OCI-M1 (cell line): ENCODE measurements at regions not wholly inside any gene's neighbourhood (a gene's known extent, or its start where the extent isn't known, plus 50 kb on each side); places are given as distances from the start of the nearest gene placed in this dataset.
"Not testable (repeated sequence)": the region's sequence is repeated elsewhere in the genome, so short reads cannot be mapped to it uniquely, and the experiment has no call there.

Experiments
- DNase-seq: peaks from one replicate; lab custom pipeline; 2025; lab: John Stamatoyannopoulos, UW

DNA sequence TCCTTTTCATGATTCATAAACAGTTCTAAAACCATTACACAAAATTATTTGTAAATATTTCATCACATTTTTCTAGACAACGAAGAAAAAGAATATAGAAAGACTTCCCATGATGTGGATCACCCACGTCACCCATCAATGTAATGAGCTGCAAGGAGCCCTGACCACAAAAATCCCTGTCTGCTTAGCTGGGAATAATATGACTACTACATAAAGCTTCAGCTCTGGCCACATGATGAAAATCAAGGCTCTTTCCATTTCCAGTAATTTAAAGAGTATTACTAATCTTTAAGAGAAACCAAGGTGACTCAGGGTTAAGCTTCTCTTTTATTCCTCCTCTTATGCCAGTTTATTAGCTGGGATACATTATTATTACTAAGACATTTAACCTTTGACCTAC is 180.8 kb upstream of the CACNA2D1 start:
- DNase-seq = no peak

DNA sequence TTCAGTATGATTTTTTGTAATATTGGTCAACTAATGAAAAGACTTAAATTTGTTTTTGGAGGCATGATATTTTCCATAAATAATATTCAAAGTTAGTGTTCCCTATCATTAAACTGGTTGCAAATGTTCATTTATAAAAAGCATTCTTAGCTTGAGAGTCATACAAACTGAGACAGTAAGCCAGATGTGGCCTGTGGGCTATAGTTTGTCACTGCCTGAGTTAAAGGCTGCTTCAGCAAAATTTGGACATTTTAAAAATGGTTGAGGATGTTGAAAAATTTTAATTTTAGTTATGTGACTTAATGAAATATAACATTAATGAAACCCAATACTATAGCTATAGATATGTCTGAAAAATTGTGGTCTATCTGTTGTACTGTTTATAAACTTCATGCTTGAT is 180.2 kb upstream of the CACNA2D1 start:
- DNase-seq = no peak

DNA sequence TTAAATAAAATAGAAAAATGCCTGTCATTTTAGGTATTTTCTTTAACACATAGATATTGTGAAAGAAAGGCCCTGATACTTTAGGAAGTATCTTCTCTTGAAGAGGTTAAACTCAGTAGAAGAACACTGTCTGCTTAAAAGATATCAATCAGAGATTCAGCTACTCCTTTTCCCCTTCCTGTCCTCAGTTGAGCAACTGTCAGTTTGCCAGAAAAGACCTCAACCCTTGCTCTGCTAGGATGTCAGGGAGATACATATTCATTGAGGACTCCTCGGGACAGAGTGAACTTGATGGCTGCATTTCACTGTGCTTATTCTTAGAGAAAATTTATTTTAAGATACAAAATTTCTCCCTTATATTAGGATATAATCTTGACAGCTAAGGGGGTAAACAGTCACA is 173.6 kb upstream of the CACNA2D1 start:
- DNase-seq = peak; percentile 44

DNA sequence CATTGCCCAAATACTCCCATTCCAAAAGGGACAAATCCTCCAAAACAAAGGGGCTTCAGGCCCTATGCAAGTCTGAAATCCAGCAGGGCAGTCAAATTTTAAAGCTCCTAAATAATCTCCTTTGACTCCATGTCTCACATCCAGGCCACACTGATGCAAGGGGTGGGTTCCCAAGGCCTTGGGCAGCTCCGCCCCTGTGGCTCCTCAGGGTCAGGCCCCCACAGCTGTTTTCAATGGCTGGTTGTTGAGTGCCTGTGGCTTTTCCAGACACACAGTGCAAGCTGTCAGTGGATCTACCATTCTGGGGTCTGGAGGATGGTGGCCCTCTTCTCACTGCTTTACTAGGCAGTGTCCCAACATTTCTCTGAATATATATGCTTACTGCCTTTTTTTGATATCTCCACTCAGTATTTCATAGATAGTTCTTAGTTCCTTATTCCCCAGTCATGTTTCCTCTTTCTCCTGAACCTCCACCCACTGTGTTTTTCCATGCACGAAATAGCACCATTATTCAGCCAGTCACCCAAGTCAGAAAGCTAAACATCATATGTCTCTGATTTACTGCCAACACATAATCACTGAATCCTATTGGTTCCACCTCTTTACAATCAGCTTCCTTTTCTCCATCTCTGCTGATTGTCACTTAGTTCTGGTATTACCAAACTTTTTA is 172.6 kb upstream of the CACNA2D1 start:
- peak; percentile 75 for DNase-seq

DNA sequence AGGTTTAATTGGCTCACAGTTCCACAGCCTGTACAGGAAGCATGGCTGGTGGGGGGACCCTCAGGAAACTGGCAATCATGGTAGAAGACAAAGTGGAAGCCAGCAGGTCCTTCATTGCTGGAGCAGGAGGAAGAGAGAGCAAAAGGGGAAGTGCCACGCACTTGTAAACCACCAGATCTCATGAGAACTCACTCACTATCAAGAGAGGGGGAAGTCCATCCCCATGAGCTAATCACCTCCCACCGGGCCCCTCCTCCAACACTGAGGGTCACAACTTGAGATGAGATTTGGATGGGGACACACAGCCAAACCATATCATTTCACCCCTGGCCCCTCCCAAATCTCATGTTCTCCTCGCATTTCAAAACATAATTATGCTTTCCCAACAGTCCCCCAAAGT is 171.9 kb upstream of the CACNA2D1 start:
- peak; percentile 95 for DNase-seq

DNA sequence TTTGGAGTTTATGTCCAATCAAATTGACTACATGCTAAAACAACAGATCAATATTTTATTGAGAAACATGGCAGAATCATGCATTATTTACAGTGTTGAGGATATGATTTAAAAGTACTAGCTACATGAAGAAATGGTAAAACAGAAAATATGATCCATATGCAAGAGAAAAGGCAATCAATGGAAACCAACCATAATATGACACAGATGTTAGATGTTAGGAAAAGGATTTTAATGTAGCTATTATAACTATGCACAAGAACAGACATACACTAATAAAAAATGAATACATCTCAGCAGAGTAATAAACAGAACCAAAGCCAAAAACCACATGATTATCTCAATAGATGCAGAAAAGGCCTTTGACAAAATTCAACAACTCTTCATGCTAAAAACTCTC is 166.2 kb upstream of the CACNA2D1 start:
- no peak for DNase-seq

DNA sequence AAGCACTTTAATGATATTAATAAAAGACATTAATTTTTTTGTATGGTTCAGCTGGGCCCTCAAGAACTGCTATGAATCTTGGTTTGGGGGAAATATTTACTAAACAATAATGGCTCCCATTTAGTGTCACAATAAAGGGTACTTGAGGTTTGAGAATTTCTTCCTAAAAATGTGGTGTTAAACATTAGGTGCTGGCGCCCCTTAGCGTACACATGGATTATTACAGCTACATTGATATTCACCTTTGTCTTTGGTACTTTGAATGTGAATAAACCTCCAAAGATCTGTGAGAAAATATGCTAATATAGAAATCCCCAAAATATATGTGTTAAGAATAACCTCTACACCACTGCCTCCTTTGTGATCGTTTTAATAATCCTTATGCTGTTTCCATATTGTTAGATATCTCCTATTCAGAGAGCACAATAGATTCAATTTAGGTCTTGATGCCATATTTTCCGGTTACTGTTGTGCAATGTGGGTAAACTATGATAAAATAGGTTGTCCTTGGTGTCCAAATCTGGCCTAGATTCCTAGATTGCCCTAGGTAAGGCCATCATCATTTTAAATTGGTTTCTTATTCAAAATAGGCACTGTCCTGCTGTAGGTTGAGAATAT is 161.8 kb upstream of the CACNA2D1 start:
- DNase-seq = peak; percentile 69

DNA sequence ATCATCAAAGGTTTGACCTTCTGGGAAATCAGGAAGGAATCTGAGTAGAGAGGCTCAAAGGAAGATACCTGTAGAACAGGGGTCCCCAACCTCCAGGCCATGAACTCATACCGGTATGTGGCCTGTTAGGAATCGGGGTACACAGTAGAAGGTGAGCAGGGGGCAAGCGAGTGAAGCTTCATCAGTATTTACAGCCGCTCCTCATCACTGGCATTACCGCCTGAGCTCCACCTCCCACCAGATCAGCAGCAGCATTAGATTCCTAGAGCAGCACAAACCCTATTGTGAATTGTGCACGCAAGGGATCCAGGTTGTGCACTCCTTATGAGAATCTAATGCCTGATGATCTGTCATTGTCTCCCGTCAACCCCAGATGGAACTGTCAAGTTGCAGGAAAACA is 158.5 kb upstream of the CACNA2D1 start:
- no peak for DNase-seq

DNA sequence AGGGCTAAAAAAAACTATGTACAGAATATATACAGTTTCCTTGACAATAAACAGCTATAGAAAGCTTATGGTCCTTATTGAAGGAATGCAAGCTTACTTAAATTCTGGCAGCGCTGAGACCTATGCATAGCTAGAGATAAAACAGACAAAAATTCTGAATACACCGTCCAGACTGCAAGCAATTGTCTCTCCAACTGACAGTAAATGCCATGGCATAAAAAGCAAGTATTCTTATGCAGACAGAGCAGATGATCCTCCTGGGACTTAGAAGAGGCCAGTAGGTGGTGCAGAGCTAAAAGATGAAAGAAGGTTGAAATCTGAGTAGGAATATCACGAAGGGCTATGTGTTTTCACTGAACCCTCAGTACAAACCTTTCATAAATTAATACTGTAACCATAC is 157.0 kb upstream of the CACNA2D1 start:
- DNase-seq = peak; percentile 15

DNA sequence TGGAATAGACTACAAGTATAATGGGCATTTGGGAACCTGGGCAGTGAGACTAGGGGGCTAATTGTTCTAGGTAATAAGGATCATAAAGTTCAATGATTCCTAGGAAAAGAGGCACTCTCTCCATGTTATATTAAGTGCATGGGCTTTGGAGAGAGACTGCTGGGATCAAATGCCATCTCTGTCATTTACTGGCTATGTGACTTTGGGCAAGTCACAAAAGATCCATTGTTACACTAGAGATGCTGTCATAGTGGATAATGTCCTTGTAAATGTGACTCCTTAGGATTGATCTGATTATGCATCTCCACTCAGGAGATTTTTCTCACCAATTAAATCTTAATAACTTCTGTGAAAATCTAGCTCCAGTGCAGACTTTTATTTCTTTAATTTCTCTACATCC is 156.3 kb upstream of the CACNA2D1 start:
- DNase-seq = no peak

DNA sequence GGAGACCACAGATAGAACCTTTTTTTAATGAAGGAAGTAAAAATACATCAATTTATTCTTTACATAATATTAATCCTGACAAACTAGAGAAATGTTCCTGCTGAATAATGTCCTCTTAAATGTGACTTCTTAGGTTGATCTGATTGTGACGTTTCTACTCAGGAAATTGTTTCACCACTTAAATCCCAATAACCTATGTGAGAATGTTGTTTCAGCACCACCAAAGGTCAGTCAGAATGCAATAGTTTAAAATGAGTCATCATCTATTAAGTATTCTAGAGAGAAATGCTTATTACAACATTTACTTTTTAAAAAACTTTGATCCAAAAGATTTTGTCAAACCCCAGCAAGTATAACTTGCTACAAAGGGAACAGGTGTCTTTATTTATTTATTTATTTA is 155.4 kb upstream of the CACNA2D1 start:
- no peak for DNase-seq

DNA sequence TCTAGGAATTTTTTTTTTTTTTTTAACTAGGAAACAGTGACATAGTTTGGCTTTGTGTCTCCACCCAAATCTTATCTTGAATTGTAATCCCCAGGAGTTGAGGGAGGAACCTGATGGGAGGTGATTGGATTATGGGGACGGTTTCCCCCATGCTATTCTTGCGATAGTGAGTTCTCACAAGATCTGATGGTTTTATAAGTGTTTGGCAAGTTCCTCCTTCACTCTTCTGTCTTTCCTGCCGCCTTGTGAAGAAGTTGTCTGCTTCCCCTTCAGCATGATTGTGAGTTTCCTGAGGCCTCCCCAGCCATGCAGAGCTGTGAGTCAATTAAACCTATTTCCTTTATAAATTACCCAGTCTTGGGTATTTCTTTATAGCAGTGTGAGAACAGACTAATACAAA is 152.2 kb upstream of the CACNA2D1 start:
- peak; percentile 73 for DNase-seq

DNA sequence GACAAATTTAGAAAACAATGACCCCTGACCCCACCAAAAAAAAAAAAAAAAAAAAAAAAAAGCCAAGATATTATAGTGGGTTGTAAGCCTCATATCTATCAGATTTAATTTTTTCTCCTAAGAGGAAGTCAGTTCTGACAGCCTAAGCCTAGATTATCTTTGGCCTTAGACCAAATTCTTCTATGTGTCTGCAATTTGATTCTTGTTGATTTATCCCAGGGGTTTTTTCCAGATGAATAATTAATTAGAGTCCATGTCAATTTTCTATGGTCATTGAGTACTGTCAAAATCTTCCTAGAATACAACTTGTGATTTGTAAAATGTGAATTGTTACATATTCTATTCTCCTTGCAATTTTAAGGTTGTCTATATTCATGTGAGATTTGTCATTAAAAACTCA is 151.6 kb upstream of the CACNA2D1 start:
- peak; percentile 53 for DNase-seq

DNA sequence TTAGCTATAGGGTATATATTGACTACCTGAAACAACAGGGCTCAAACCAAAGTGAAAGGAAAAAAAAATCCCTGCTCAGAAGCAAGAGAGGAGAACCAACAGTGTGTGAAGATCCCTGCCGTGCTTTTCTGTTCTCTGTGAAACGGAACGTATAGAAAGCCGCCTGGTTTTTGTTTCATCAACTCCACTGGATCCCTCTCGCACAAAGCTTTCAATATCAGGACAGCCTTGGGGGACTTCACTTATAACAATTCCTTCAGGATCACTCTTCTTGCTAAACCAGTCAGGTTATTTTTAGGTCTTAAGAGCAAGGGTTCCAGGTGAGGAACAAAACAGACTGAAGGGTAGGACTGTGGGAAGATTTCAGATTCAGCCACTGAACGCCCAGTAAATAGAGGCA is 151.1 kb upstream of the CACNA2D1 start:
- DNase-seq = no peak

DNA sequence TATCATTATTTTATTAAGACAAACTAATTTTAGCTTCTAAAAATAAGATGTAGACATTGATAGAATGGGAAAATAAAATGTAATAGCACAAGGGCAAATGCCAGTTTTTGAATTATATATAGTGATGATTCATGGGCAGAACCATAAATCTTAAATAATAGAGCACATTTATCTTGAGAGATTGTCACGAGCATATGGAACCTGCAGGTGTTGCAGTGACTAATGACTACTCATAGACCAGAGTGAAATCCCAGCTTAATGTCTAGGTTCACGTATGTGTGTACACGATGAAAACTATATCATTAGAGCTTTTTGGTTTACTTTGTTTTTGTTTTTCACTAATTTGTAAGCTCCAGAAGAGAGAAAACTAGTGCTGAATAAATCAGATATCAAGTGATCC is 150.2 kb upstream of the CACNA2D1 start:
- DNase-seq = no peak

DNA sequence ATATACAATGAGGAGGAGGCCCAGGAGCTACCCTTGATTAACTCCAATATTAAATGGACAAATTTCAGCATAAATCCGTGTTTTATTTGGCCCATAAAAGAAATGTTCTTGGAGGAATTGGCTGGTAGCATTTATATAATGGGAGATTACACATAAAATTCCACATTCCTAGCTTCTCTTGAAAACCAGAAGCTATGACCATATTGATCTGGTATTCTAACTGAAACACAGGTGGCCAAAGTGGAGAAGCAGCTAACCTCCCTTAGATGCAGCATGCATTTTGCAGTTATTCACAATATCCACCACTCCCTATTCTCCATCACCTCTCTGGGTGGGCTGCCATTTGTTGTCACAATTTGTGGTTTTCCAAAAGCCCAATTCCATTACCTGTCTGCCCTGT is 148.8 kb upstream of the CACNA2D1 start:
- DNase-seq = no peak

DNA sequence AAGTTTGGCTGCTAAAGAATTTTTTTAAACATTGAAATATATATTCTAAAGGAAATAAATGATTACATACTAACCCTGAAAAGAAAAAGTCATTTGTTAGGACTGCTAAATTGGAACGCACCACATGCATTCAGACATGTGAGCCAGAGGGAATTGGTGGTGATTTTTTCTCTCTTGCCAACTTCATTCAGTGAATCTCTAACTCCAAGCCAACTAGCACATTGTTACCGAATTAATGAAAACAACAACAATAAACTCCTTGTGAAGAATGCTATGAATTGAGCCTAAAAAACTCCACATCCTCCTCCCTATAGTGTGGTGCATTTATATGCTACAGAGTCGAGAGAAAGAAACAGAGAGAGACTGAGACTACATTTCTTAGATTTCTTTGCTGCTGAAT is 135.5 kb upstream of the CACNA2D1 start:
- no peak for DNase-seq

DNA sequence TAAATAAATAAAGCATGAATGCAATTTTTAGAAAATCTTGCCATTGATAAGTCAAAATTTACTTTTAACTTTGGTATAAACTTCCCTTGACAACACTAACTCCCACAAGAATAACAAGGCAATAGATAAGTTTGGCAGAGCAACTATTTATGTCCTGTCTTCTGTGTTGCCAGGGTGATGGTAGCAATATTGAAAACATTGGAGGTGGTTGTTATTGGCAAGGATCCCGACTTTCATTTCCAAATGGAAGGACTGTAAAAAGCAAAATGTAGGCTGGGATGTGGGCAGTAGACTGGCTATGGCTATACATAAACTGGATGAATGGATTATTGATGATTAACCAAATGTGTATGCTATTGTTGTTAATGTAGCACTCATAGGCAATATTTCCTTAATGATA is 134.9 kb upstream of the CACNA2D1 start:
- no peak for DNase-seq

DNA sequence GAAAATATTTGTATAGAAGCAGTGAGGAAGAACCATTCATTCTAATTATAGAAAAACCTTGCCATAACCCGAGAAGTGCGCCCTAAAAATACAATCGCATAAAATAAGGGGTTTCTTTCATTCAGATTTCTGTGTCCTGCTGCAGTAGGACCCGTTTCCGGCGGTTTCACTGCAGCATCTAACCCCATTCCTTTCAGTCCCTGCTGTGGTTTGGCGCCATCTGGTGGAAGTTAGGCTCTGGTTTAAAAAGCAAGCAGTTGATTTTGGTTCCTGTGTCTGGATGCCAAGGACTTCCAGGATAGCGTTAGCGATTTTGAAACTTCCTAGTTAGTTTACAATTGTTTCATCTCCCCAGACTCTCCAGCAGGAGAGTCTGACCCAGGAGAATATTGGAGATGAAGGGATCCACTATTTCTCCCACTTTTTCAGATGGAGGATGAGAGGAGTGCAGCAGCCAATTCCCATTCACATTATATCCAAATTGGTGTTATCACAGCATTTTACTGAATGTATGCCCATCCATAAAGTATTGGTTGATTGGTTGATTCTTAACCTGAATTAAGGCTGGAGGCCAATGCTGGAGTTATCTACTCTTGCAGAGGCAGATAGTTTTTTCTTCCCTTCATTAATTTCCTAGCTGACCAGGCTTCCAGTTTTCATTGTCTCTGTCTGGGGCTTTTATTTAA is 128.8 kb upstream of the CACNA2D1 start:
- peak; percentile 90 for DNase-seq

DNA sequence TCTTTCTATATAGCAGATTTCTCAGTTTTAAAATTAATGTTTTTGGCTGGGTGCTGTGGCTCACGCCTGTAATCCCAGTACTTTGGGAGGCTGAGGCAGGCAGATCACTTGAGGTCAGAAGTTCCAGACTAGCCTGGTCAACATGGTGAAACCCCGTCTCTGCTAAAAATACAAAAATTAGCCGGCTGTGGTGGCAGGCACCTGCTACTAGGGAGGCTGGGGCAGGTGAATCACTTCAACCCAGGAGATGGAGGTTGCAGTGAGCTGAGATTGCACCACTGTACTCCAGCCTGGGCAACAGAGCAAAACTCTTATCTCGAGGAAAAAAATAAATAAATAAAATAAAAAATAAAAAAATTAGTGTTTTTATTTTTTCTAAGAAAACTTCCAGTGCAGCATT is 127.5 kb upstream of the CACNA2D1 start:
- DNase-seq = not testable (repeated sequence)

DNA sequence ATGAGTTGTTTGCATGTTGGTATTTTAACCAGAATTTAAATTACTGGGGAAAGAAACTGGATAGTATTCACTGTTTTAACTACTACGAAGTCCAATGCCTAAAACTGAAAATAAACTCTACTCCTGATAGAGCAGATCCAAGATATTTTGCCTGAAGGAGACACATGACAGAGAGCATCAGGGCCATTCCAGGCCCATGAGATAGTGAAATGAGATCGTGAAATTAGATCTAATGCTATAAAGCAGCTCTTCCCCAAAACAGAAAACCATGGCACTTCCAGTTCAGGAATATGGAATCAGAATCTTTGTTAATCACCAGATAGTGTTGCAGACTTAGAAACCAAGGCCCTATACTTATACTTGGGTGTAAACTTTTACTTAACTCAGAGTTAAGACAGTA is 124.3 kb upstream of the CACNA2D1 start:
- no peak for DNase-seq

DNA sequence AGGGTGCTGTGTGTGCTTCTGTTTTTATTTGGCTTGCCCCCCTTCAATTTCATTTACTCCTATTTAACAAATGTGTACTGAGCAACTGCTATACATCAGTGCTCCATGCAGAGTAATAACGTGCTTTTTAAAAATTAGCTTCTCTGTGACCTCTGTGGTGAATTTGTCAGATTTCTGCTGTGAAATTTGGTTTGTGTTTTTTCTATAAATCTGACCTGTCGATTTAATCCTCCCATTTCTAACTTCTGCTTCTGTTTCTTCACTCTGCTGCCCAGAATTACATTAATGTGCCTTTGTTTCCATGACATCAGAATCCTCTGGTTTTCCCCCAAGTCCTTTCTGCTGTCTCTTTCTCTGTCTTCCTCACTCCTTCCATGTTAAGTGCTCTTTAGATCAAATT is 123.8 kb upstream of the CACNA2D1 start:
- DNase-seq = no peak

DNA sequence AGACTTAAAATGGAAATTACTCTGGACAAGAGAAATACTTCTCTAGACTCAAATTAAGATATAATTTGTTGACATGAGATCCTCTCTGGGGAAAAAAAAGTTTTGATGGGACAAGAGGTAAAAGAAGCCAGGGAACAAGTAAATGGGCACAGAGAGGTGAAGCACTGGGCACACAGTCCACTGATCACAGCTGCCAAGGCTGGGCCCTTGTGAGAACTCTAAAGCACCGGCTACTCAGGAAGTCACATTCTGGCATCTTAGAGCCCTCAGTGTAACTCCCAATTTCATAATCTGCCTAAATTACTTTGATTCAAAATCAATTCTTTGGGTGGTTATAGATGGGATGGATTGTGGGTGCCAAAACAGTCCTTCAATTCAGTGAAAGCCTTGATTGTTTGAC is 123.2 kb upstream of the CACNA2D1 start:
- DNase-seq = no peak
